ENCODE measurements at regions not wholly inside any gene's neighbourhood (a gene's known extent, or its start where the extent isn't known, plus 50 kb on each side); places are given as distances from the start of the nearest gene placed in this dataset.

DNA sequence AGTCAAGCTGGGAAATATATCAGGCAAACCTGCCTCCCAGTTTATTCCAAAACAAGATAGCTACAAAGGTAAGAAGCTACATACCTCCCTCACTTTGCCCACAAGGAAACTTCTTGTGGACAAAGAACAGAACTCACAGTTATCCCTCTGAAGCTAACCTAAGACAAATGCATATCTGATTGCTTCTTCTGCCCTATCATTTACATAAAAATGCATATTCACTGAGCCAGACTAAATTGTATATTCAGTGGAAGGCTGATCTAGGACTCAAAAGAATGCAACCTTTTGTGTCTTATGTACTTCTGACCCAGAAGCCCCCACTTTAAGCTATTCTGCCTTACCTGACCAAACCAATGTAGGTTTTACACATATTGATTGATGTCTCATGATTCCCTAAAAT is 276.8 kb downstream of the HTR1A start:
- TF ChIP-seq, protein P1, sequence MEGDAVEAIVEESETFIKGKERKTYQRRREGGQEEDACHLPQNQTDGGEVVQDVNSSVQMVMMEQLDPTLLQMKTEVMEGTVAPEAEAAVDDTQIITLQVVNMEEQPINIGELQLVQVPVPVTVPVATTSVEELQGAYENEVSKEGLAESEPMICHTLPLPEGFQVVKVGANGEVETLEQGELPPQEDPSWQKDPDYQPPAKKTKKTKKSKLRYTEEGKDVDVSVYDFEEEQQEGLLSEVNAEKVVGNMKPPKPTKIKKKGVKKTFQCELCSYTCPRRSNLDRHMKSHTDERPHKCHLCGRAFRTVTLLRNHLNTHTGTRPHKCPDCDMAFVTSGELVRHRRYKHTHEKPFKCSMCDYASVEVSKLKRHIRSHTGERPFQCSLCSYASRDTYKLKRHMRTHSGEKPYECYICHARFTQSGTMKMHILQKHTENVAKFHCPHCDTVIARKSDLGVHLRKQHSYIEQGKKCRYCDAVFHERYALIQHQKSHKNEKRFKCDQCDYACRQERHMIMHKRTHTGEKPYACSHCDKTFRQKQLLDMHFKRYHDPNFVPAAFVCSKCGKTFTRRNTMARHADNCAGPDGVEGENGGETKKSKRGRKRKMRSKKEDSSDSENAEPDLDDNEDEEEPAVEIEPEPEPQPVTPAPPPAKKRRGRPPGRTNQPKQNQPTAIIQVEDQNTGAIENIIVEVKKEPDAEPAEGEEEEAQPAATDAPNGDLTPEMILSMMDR (IDR thresholded peaks at IDR 0.05): no peak

DNA sequence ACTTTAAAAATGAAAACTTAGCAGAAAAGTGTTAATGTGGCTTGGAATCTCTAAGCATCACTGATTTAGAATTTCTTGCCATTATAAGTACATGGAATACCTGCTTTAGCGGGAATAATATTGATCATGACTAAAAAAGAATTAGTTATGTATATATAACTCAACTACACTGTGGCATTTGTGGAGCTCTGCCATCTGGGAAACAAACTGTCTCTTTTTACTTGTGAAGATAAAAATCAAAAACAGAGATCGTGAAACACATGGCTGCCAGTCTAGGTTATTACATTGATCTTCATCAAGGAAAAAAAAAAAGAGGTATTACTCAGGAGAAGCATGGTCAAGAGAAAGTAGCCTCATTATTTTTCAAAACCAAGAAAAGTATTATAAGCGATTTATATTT is 287.4 kb downstream of the HTR1A start:
- TF ChIP-seq, protein P1 (IDR thresholded peaks at IDR 0.05): no peak

DNA sequence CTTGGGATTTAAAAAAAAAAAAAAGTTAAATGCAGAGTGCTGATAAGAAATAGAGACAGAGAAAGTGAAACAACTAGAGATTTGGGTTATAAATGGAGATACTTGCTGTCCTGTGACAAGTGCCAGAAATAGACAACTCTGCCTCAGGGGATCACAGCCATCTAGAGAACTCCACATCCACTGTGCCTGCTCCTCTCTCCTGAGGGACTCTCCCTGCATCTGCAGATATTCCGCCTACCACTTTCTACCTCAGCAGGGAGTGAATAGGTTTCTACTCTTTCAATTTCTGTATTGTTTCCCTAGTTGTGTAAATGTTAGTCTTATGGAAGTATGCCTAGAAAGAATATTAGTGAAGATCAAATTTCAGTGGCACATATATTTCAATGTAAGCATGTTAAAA is 307.2 kb downstream of the HTR1A start:
- TF ChIP-seq, protein P1 (IDR thresholded peaks at IDR 0.05): no peak

DNA sequence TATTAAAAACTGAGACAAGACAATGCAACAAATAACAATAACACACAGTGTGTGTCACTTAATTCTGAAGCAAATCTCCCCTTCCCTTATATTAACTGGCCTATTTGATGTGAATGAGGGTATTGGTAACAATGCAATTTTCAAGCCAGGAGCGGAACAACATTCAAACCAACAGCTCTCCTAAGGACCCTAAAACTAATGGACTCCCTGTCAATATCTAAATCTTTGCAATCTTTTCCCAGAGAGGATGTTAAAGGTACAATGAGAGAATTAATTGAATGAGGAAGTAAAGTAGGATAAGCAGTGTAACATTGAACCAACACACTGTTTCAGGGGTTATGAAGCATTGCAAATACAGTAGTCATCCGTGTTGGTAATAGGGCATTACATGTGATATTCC is 311.7 kb downstream of the HTR1A start:
- TF ChIP-seq, protein P1 (IDR thresholded peaks at IDR 0.05): no peak

DNA sequence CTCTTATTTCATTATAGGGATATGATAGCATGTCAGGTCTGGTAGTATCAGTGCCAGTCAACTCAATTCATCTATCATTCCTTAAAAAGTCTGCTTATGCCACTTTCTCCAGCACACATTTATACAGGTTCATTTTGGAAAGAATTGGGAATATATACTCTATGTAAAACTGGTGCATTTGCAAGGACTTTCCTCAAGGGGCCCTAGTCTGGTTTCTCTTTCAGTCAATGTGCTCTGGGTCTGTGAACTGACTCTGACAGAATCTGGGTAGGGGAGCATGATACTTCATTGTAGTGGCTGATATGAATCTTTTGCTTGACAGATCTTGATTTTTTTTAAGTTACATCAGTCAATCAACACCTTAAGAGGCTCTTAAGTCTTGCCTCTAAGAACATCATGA is 313.9 kb downstream of the HTR1A start:
- TF ChIP-seq, protein P1 (IDR thresholded peaks at IDR 0.05): no peak

DNA sequence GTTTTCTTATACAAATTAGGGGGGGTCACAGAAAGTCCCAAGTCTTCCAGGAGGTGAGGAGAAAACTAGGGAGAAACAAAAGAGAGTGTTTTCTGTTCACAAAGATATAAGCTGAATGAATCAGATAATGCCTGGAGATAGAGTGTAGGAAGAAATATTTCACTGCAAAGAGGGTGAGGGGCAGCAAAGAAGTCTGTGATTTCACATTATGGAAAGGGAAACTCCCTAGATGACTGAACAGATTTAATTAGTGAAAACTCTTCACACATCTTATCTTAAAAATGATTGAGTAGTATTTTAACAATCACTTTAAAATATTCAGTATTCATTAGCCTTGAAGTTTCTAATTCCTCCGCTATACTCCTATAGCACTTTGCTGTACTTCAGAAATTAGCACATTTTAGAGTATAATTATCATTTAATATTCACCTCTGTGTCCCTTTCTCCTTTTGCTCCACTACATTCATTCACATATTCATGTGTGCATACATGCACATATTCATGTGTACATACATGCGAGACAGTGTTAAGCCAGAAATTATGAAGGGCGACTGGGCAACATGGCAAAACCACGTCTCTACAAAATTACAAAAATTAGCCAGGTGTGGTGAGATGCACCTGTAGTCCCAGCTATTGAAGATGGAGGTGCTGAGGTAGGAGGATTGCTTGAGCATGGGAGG is 332.2 kb downstream of the HTR1A start:
- TF ChIP-seq, protein P1 (IDR thresholded peaks at IDR 0.05): no peak

DNA sequence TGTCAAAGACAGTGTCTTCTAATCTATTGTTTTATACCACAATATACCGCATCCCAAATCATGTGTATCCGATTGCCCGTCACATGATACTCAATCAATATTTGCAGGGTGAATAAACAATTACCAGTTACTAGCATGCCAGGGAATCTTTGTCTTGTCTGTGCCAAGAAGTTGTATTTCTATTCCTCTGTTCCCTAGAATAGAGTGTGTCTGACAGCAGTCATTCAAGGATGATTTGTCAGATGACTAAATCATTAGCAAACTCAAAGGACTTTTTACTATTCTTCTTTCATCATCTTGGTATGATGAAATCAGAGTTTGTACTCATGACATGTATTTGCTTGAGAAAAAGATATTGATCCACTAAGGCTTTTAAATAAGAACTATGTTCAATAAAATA is 348.8 kb downstream of the HTR1A start:
- TF ChIP-seq, protein P1 (IDR thresholded peaks at IDR 0.05): no peak

DNA sequence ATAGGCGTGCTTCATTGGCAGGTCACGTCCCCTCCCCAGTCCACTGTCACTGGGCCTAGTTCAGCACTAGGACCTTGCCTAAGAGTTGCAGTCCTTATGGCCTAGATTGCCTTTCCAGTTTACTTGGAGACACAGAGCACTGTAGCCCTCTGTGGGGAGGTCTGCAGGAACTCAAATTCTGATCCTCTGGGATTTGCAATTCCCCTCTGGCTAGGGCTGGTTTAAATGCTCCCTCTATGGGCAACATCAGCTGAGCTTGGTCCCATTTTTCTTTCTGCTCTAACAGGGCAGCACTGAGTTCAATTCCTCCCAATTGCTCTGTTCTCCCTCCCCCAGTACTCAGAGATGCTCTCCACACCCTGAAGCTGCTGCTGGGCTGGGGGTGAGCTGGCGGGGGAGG is 358.2 kb downstream of the HTR1A start:
- TF ChIP-seq, protein P1 (IDR thresholded peaks at IDR 0.05): no peak

All from LNCAP (cell line).